Middle frontal gyrus (tissue), 1 donor: ENCODE measurements at regions not wholly inside any gene's neighbourhood (a gene's known extent, or its start where the extent isn't known, plus 50 kb on each side); places are given as distances from the start of the nearest gene placed in this dataset.

Source experiments
- DNase-seq: peaks from one replicate; pipeline ENCODE4 v3.0.0-alpha.2; 2015; ENCODE audit warnings: low spot score; ENCODE audit errors: extremely low spot score

GRCh38 chr3:147846293-147846692 is 437.1 kb downstream of the ZIC1 start:
- no peak for DNase-seq

DNA sequence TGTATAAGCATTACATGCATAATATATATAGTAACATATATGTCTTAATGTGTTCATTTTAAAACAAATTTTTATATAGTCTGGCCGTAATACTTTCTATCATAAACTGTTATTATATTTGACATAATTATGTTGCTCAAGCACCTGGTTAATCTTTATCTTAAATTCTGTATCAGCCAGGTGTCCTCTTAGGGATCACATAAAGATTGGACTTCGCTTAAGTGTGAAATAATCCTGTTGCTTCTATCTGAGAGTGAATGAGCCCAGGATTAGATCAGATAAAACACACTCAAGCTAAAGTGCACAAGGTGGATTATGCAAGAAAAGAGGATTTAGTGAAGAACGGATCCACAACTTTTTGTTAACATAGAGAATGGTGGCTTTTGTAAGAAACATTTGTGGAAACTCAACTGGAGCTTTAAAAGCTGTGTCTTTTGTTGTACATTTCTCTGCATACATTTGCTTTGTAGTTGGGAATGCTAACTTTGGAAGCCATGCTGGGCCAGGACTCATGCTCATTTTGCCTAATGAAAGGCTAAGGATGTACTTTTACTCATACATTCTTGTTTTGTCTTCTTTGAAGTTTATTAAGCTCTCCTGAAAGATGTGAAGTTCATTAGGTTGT is 437.8 kb downstream of the ZIC1 start:
- DNase-seq = no peak

- DNase-seq = no peak
These were observed 441.9 kb downstream of the ZIC1 start for GRCh38 chr3:147851062-147851461.

GRCh38 chr3:147854542-147854941 is 445.4 kb downstream of the ZIC1 start:
- DNase-seq = no peak

DNA sequence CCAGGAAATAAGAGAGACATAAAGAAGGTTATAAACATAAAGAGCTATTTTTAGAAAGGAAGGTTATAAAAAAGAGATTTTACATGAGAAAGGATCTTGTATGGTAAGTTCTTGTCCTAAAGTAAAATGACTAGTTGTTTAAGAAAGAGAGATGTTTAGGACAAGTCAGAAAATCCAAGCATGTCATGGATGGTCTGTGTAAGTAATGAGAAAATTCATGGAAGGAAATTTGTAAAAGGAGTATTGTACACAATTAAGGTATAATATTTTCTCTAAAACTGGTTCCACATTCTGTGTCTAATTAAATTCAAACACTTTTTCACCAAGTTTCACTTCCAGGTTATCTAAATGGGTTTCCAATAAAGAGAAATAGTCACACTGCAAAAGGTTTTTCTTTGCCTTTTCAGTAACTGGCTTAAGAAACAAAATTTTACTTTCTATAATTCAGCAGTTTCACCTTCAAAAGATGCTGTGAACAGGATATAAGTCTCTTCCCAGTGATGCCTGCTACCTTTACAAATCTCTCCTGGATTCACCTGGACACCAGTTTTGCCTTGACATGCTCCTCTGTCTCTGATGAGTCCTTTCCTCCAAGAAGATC is 455.7 kb downstream of the ZIC1 start:
- DNase-seq = no peak

GRCh38 chr3:147866561-147866960 is 457.4 kb downstream of the ZIC1 start:
- DNase-seq = no peak

DNA sequence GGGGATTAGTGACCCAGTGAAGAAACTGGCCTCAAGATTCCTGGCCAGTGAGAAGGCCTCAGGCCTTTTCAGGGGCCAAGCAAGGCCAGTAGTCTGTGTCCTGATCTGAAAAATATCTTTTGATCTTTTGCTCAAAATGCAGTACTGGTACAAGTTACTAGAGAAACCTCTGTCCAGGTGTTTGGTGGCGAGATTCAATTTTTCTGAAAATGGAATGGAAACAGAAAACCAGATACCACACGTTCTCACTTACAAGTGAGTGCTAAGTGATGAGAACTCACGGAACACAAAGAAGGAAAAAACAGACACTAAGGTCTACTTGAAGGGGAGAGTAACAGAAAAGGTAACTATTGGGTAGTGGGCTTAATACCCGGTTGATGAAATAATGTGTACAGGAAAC is 463.4 kb downstream of the ZIC1 start:
- no peak for DNase-seq

GRCh38 chr3:147875498-147875897 is 466.3 kb downstream of the ZIC1 start:
- no peak for DNase-seq

GRCh38 chr3:147881933-147882332 is 472.8 kb downstream of the ZIC1 start:
- DNase-seq = no peak

DNA sequence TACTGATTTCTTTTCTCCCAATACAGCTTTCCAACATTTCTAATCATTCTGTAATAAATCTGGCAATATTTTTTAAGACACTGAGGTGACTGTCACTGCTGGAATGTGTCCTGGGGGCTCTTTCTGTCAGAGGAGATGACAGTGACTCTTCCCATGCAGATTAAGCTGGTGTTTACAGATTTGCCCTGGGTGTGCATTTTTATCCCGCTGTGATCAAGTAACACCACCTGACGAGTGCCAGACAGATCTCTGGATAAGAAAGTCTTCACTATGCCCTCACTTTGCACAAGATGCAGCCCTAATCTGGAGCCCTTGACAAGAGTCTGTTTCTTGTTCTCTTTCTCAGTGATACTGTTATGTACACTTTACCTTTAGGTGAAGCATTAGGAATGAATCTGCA is 477.7 kb downstream of the ZIC1 start:
- no peak for DNase-seq

DNA sequence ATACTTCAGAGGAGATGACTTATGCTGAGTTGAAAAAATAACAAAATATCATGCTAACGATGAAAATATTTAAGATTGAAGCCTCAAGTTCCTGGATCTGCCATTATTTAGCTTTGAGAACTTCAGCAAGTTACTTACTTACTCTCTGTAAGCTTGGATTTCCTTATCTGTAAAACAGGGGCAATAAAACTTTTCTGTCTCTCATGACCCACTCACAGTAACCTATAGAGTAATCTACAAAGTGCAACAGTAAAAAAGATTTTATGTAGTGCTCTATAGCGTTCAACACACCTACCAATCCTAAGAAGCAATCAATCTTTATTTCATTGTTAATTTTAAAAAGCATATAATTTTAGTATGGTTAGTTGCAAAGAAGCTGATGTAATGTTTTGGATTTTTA is 478.6 kb downstream of the ZIC1 start:
- no peak for DNase-seq

GRCh38 chr3:147890114-147890513 is 480.9 kb downstream of the ZIC1 start:
- DNase-seq = no peak

- no peak for DNase-seq
These were observed 486.3 kb downstream of the ZIC1 start for GRCh38 chr3:147895509-147895908.

GRCh38 chr3:147900851-147901250 is 491.7 kb downstream of the ZIC1 start:
- no peak for DNase-seq

DNA sequence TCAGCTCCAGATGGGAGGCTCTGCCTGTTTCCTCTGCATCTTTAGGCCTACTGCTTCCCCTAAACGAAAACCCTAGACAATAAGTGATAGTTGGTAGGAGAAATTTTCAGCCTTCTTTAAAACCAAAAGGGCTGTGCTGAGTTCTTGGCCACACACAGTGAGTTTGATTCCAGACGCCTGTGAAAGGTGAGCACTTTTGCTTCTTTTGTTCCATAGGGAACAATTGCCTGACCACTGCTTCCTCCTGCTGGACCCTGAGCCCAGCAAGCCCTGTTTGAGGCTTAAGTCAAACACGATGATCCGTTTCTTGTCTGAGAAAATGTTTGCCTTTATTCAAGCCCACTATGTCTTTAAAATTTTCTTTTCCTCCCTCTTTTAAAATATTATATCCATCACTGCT is 493.9 kb downstream of the ZIC1 start:
- DNase-seq = no peak

DNA sequence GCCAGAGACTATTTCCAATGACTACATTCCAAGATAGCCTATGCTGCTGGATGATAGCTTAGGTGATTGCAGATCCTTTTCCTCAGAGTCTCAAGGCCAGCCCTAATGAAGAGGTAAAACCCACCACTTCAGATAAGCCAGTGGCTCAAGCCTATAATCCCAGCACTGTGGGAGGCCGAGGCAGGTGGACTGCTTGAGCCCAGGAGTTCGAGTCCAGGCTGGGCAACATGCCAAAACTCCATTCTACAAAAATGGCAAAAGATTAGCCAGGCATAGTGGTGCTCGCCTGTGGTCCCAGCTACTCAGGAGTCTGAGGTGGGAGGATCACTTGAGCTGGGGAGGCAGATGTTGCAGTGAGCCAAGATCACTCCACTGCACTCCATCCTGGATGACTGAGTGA is 495.3 kb downstream of the ZIC1 start:
- DNase-seq = no peak

GRCh38 chr3:147906285-147906684 is 497.1 kb downstream of the ZIC1 start:
- DNase-seq = no peak

DNA sequence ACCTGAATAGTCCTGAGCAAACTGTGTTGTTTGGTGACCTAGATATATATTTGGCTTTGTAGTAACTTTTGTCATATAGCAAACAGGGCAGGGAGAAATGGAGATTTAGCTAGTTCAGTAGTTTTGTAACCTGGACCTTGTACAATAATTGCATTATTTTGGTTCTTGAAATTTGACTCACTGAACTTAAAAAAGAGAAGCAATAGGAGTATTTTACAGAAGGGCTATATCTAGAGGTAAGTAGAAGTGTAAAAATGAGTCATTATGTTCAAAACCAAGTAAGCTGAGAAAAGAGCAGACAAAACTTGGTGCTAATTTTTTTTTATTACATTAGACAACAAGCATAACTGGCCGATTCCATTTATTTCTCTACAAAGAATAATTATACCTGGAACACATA is 505.4 kb downstream of the ZIC1 start:
- no peak for DNase-seq

- DNase-seq = no peak
These were observed 505.9 kb downstream of the ZIC1 start for GRCh38 chr3:147915057-147915456.

DNA sequence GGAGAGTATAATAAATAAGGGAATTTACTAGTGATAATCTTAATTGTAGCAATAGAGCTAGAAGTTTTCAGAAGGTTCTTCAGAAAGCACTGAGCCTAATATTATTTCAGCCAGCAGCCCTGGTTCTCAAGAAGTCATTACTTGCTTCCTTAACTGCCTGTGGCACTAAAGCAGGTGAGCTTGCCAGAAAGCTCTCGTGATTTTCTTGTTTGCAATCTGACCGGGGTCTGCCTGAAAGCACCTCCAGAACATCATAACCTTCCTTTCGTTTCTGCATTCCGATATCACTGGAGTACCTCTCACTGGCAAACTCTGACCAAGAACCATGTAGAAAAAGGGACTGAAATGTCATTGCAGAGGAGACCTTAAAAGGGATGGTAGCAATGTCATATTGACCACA is 510.3 kb downstream of the ZIC1 start:
- no peak for DNase-seq

DNA sequence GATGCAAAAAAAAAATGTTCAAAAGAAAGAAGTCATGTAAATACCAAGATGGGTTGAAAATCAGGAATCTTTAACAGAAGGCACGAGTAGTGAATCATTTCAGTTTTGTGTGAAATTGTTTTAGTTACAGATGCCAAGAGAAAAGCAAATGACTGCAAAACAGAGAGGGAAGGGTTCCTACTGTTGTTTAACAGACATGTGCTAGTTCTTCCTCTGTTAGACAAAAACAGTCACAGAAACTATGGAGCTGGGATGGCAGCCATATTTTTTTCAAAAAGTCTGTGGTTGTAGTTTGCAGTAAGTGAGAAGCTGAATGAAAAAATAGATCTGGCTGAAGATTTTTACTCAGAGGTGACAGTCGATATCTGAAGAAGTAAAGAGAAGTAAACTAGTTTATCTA is 511.9 kb downstream of the ZIC1 start:
- no peak for DNase-seq

GRCh38 chr3:147924755-147925154 is 515.6 kb downstream of the ZIC1 start:
- DNase-seq = no peak

DNA sequence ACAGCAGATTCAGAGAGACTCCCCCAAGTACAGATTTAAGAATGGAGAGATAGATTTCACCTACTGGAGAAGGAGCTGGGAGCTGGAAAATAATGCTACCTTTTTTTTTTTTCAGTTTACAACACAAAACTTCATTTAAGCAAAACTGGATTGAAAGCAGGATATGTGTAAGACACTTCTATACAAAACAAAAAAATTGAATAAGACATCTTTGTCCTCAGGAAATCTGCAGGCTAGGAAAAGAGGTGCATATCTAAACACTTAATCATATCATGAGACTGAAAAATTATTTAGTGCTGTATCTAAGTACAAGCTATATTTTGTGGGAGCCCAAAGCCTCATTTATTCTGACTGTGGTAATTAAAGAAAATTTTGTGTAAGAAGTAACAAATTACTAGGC is 516.1 kb downstream of the ZIC1 start:
- DNase-seq = no peak
